Activated CD4-positive, alpha-beta T cell treated with anti-CD3 and anti-CD28 coated beads for 4 hours (primary cell): ENCODE measurements at regions not wholly inside any gene's neighbourhood (a gene's known extent, or its start where the extent isn't known, plus 50 kb on each side); places are given as distances from the start of the nearest gene placed in this dataset.

ENCODE experiments used
- DNase-seq, 2 donors: peaks; one replicate each; pipeline ENCODE4 v3.0.0-alpha.2; 2020

DNA sequence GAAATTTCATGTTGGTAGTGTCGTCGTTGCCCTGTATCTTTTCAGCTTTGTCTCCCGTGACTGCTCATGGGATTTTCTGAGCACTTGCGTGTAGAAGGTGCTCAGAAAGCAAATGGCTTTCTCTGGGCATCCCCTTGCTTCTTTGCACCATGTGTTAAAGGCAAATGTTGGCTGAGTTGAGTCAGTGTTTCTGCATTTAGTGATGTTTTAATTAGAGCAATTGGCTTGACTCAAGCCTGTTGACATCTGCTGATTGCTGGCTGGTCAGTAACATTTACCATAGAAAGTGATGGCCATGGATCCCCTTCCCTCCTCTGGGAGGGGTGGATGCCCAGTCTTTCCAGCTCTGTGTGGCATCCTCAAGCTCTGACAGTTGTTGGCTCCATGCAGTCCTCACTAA lies 187.2 kb upstream of the MPHOSPH6 start:
- no peak for DNase-seq

GRCh38 chr16:82350560-82350959 lies 180.5 kb upstream of the MPHOSPH6 start:
- no peak for DNase-seq

DNA sequence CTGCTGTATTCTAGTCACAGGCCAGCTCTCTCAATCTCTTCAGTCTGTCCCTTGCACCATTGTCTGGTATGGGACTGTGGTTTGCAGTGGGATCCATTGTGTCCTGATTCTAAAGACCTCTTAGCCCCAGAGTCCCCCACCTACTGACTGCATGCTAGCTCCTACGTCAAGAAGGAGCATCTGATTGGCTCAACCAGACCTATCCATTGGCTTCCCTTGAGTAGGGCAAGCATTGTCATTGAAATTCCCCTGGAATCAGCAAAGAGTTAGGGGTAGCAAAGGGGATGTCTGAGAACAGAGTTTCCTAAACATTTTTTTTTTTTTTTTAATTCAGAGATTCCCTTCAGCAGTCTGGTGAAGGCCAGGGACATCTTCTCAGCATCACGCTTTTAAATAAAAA lies 175.3 kb upstream of the MPHOSPH6 start:
- DNase-seq: no peak

- no peak for DNase-seq
Measured at GRCh38 chr16:82344157-82344556, 174.1 kb upstream of the MPHOSPH6 start.

GRCh38 chr16:82341146-82341669 lies 171.2 kb upstream of the MPHOSPH6 start:
- no peak for DNase-seq

DNA sequence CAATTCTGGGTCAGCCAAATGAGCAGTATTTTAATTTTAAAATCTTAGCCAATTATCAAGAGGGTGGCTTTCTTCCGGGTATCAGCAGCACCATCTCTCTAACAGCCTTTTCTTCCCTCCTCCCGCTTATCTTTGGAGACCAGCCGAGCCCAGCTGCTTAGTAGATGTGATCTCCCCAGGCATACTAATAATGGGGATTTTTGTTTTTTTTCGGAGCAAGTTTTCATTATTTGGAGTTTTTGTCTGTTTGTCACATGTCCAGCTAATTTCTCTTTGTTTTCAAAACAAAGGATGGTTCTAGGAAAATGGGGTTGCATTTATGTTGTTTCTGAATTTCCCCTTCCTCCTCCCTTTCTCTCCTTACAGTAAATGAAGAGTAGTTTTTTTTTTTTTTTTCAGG lies 170.5 kb upstream of the MPHOSPH6 start:
- DNase-seq: no peak

DNA sequence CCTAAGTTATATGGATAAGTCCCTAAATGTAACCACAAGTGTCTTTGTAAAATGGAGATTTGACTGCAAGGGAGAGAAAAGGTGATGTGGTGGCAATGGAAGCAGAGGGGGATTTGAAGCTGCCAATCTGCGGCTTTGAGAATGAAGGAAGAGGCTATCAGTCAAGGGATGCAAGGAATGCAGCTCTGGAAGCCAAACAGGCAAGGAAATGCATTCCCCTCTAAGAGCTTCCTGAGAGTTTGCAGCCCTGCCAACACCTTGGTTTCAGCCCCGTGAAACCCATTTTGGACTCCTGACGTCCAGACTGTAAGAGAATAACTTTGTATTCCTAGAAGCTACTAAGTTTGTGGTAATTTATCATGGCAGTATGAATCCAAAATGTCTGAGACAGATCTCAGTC lies 167.3 kb upstream of the MPHOSPH6 start:
- no peak for DNase-seq

DNA sequence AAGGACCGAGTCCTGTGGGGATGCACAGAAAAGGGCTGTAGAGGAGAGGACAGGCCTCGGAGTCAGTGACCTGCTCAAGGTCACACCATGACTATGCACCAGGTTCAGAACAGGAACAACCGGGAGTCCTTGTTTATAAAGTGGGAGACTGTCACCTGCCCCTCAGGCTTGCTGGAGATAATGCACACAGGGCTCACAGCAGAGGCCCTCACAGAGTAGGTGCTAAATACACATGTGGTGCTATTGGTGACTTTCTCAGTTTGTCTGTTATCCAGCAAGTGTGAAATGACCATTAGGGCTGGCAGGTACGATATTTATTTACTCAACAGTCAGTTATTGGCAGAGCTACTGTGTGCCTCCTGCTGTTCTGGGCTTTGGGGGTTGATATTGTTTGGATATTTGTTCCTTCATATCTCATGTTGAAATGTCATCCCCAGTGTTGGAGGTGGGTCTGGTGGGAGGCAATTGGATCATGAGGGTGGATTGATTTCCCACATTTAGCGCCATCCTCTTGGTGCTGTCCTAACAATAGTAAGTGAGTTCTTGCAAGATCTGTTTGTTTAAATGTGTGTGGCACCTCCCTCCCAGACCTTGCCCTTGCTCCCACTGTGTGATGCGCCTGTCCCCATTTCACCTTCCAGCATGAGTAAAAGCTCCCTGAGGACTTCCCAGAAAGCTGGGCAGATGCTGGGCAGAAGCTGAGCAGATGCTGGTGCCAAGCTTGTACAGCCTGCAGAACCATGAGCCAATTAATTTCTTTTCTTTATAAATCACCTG lies 162.1 kb upstream of the MPHOSPH6 start:
- DNase-seq: no peak

DNA sequence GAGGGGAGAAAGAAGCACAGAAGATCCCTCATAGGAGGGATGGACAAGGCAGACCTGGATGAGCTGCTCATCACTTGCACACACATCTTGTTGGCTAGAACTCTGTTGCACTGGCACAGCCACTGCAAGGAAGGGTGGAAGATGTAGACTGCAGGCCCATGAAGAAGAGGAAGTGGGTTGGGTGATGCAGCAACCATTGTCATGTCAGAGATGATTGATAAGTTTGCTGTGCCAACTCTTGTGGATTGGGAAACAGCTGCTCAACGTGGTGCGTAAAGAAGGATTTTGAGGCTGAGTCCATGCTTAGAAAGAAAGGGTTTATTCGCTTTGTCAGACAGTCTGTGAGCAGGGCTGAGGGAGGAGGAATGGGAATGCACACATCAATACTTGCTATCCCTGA lies 161.4 kb upstream of the MPHOSPH6 start:
- DNase-seq: no peak

DNA sequence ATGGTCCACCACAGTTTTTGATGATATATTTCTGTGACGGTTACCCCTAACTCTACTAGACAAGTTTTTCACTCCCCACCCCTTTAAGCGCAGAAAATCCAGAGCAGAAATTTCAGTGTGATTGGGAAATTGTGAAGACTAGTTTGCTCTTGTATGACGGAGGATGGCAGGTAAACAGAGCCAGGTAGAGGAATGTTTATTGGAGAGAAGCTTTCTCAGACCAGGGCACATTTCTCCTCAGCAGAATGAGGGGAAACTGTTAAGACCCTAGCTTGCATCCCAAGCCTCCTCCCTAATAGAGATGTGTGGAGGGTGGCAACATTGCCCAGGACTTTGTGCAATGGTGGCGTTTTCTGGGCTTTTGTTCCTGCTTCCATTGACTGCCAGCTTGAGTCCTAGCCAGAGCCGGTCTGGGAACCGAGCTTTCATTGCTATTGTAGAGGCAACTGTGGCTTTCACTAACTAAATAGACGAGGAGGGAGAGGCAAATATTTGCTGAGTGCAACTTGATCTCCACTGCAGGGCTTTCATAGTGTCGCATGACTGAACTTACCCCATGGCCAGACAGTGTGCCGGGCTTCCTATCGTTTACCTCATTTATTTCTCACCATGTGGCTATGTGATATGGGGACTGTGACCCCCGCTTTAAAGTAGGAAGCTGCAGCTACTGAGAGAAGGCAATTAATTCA lies 159.6 kb upstream of the MPHOSPH6 start:
- no peak for DNase-seq

DNA sequence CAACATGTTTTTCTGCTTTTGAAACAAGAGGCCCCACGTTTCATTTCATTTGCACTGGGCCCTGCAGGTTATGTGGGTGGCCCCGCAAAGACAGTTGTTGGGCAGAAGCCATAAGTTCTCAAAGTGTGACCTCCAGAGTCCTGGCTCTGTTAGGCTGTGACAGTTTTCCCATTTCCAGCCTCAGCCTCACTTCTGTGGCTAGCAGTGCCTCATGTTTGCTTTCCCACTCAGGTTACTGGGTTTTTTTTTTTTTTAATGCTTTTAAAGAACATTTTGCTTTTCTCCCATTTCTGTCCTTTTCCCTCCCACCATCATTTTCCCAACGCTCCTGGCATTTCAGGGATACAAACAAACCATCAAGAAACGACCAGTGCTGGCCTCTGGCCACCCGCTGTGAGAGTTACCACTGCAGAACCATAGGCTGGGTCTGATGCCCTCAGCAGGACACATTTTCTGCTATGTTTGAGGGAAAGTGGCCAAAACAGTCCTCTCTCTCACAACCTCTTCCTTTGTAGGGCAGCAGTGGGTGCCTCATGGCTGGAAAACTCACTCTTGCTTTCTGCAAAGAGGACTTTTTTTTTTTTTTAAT lies 159.0 kb upstream of the MPHOSPH6 start:
- DNase-seq: no peak

DNA sequence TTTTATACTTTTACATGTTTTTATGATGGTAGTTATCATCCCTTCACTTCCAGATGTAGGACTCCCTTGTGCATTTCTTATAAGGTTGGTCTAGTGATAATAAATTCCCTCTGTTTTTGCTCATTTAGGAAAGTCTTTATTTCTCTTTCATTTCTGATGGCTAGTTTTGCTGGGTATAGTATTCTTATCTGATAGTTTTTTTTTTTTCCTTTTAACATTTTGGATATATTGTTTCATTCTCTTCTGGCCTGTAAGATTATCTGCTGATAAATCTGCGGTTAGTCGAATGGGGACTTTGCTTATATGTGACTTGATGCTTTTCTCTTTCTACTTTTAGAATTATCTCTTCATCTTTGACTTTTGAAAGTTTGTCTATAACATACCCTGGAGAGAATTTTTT lies 153.1 kb upstream of the MPHOSPH6 start:
- DNase-seq: no peak

DNA sequence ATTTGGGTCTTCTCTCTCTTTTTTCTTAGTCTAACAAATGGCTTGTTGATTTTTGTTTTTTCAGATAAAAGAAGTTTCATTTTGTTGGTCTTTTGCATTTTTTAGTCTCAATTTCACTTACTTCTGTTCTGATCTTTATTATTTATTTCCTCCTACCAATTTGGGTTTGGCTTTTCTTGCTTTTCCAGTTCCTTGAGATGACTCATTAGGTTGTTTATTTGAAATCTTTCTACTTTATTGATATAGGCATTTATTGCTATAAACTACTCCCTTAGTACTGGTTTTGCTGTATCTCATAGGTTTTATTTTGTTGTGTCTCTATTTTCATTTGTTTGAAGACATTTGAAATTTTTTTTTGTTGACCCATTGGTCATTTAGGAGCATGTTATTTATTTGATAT lies 152.2 kb upstream of the MPHOSPH6 start:
- DNase-seq: no peak

- no peak for DNase-seq
Measured at GRCh38 chr16:82319038-82319437, 149.0 kb upstream of the MPHOSPH6 start.

DNA sequence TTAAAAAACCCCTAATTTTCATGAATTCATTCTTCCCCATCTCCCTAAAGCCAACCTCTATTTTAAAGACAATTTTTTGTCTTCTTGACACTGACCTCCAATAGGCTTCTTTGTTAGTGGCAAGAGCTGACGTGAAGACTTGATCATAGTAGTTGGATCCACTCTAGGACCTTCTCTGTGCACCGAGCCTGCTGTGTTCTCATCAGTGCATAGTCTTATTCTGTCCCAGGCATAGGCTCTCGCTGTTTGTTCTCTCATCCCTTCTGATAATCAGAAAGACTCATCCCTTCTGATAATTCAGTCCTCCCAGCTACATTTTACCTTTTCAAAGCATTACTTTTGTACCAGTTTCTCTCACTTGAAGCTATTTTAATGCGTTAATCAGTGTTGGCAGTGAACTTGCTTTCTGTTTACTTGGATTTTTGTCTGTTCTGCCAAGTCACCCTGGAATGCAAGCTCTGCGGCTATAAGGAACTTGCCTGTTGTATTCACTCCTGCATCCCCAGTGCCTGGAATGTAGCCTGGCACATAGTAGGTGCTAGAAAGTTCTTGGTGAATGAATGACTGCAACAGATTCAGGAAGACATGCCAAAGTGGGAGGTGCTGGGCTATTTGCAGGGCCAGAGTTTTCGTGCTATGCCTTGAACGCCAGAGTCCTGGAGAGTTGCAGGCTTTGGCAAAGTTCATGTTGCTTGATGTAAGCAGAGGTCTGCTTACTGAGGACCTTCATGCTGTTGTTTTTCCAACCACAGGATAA lies 147.6 kb upstream of the MPHOSPH6 start:
- no peak for DNase-seq

- DNase-seq: no peak
Measured at GRCh38 chr16:82313754-82314153, 143.7 kb upstream of the MPHOSPH6 start.

DNA sequence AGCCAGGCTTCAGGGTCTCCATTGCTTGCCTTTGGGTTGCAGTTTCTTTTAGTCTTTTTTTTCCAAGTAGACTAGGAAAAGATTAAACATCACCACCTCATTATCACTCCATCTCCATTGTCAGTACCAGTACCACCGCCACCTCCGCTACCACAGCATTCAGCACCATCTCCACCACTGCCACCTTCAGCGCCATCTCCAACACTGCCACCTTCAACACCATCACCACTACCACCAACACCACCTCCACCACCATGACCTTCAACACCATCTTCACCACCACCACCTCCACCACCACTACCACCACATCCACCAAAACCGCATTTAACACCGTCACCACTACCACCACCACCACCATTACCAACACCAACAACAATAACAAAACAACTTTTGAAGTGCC lies 141.5 kb upstream of the MPHOSPH6 start:
- DNase-seq: no peak

DNA sequence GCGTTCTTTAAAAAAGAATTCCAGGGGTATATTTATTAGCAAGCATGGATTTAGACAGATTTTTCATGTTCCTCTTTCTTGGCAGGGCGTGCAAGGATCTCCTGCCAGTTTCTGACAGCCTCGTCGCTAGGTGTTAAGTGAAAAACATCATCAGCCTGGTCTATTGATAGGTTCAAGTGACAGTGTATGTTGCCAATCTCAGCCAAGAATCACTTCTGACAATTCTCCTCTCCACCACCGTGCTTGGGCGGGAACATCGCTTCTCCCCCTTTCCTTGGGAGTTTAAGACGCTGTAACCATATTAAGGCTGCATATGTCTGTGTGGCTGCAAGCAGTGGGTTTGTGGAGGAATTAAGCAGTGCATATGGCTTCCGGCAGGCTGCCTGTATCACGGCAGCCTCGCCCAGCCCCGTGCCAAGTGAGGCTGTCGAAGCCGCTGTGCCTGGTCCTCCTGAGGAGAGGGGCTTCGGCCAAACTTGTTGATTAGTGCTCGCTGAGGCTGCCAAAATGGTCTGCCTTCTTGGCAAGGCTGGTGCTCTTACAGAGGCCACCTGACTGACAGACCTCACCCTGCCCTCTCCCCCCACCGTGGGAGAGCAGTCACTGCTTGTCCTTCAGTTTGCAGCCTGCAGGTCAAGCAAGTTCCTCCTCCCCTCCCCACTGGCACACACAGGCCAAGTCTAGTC lies 132.2 kb upstream of the MPHOSPH6 start:
- DNase-seq: no peak

- no peak for DNase-seq
Measured at GRCh38 chr16:82301146-82301755, 131.2 kb upstream of the MPHOSPH6 start.

DNA sequence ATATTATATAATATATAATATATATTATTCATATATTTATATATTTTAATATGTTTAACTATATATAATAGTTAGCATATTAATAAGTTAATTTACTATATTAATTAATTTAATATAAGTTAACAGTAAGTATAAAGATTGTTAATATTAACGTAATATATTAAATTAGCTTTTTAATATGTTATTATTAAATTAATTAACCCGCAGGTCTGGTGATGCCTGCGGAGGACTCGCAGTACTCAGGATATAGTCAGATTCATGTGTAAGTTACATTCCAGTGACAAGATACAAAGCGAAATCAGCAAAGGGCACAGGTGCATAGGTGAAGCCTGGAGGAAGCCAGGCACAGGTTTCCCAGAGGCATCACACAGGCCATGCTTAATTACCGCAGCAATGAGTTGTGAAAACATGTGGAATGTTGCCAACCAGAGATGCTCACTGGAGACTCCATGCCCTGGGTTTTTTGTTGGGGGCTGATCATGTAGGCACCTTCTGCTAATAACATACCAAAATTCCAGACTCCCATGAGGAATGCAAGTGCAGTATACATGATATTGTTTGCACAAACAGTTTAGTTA lies 130.4 kb upstream of the MPHOSPH6 start:
- no peak for DNase-seq

DNA sequence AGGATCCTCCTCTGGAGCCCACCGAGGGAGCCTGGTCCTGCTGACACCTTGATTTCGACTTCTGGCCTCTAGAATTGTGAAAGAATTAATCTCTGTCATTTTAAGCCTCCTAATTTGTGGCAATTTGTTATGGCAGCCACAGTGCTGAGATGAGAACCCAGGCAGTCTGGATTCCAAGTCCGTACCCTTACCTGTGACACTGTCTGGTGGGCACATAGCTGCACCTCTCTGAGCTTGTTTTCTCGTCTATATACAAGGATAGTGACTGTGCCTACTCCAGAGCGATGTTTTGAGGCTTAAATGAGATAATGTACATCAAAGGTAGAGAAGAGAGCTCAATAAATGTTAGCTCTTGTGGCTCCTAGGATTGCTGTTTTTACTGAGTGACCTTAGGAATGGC lies 128.4 kb upstream of the MPHOSPH6 start:
- no peak for DNase-seq
